ENCODE measurements at regions not wholly inside any gene's neighbourhood (a gene's known extent, or its start where the extent isn't known, plus 50 kb on each side); places are given as distances from the start of the nearest gene placed in this dataset.

- no peaks in the 10 kb centered on the region for H3K27me3 Mint-ChIP-seq
- TF ChIP-seq CTCF (IDR thresholded peaks at IDR 0.05), result no peak
- H3K27ac Mint-ChIP-seq, result no peak overlapping the region
- H3K36me3 Mint-ChIP-seq (ENCODE audit: low read depth), result no peaks in the 10 kb centered on the region
- ATAC-seq (no peak), DNase-seq (no peak)
- intact Hi-C loops (cut with micrococcal nuclease), result no loop called here
- ChIA-PET CTCF (no interaction called here), POLR2A (no interaction called here)
- peaks cover 9% of the 10 kb centered on the region for H3K9me3 Mint-ChIP-seq
- H3K4me1 Mint-ChIP-seq (ENCODE audit: low read depth), result no peaks in the 10 kb centered on the region
- H3K4me3 Mint-ChIP-seq, result no peak overlapping the region
Observed at GRCh38 chr1:214830941-214831340, 227.9 kb downstream of the CENPF start.

- ChIA-PET POLR2A (no interaction called here), CTCF (no interaction called here)
- DNase-seq (no peak), ATAC-seq (no peak)
- Mint-ChIP-seq H3K27me3 (no peaks in the 10 kb centered on the region), H3K4me3 (no peak overlapping the region), H3K9me3 (peaks cover 9% of the 10 kb centered on the region), H3K27ac (no peak overlapping the region), H3K4me1 (ENCODE audit: low read depth) (no peaks in the 10 kb centered on the region), H3K36me3 (ENCODE audit: low read depth) (no peaks in the 10 kb centered on the region)
- TF ChIP-seq CTCF (IDR thresholded peaks at IDR 0.05), result no peak
- intact Hi-C loops (cut with micrococcal nuclease), result no loop called here
Observed at GRCh38 chr1:214831956-214832355, 229.0 kb downstream of the CENPF start.

- no peak for TF ChIP-seq CTCF (IDR thresholded peaks at IDR 0.05)
- no peak overlapping the region for H3K27ac Mint-ChIP-seq
- no peaks in the 10 kb centered on the region for H3K36me3 Mint-ChIP-seq (ENCODE audit: low read depth)
- no peaks in the 10 kb centered on the region for H3K27me3 Mint-ChIP-seq
- ATAC-seq (no peak), DNase-seq (no peak)
- ChIA-PET POLR2A (no interaction called here), CTCF (interaction anchor here (0.7 to 1.1 kb wide), 2 partner anchors 28 to 501 kb away, joined by 3 read pairs; no protein-coding TSS in a partner anchor)
- H3K4me1 Mint-ChIP-seq (ENCODE audit: low read depth), result no peaks in the 10 kb centered on the region
- H3K9me3 Mint-ChIP-seq, result peaks cover 3% of the 10 kb centered on the region
- intact Hi-C loops (cut with micrococcal nuclease), result no loop called here
- H3K4me3 Mint-ChIP-seq, result no peak overlapping the region
Observed at GRCh38 chr1:214833178-214833756, 230.3 kb downstream of the CENPF start.

- POLR2A ChIA-PET, result no interaction called here
- intact Hi-C loops (cut with micrococcal nuclease), result no loop called here
- Mint-ChIP-seq H3K36me3 (ENCODE audit: low read depth) (no peaks in the 10 kb centered on the region), H3K4me3 (no peak overlapping the region), H3K4me1 (ENCODE audit: low read depth) (no peaks in the 10 kb centered on the region), H3K9me3 (no peaks in the 10 kb centered on the region), H3K27me3 (no peaks in the 10 kb centered on the region), H3K27ac (no peak overlapping the region)
- CTCF ChIA-PET, result no interaction called here
- no peak for DNase-seq
- no peak for ATAC-seq
- no peak for TF ChIP-seq CTCF (IDR thresholded peaks at IDR 0.05)
Observed at GRCh38 chr1:214837376-214837775, 234.4 kb downstream of the CENPF start.

- no peaks in the 10 kb centered on the region for H3K4me1 Mint-ChIP-seq (ENCODE audit: low read depth)
- TF ChIP-seq CTCF (IDR thresholded peaks at IDR 0.05), result no peak
- H3K27me3 Mint-ChIP-seq, result no peaks in the 10 kb centered on the region
- H3K4me3 Mint-ChIP-seq, result no peak overlapping the region
- ChIA-PET CTCF (no interaction called here), POLR2A (no interaction called here)
- no peak overlapping the region for H3K27ac Mint-ChIP-seq
- DNase-seq, result no peak
- H3K36me3 Mint-ChIP-seq (ENCODE audit: low read depth), result no peaks in the 10 kb centered on the region
- H3K9me3 Mint-ChIP-seq, result no peaks in the 10 kb centered on the region
- ATAC-seq, result no peak
- intact Hi-C loops (cut with micrococcal nuclease), result no loop called here
Observed at GRCh38 chr1:214838351-214838750, 235.4 kb downstream of the CENPF start.
